NCI-H774 (cell line): ENCODE measurements at regions not wholly inside any gene's neighbourhood (a gene's known extent, or its start where the extent isn't known, plus 50 kb on each side); places are given as distances from the start of the nearest gene placed in this dataset.
"Not testable (repeated sequence)": the region's sequence is repeated elsewhere in the genome, so short reads cannot be mapped to it uniquely, and the experiment has no call there.

ENCODE experiments used
- DNase-seq: peaks from one replicate; lab custom pipeline; 2025; lab: John Stamatoyannopoulos, UW

- DNase-seq, result no peak
These were observed 330.3 kb upstream of the RBMS3 start for GRCh38 chr3:28950614-28951013.

- DNase-seq, result no peak
These were observed 328.9 kb upstream of the RBMS3 start for GRCh38 chr3:28951772-28952556.

DNA sequence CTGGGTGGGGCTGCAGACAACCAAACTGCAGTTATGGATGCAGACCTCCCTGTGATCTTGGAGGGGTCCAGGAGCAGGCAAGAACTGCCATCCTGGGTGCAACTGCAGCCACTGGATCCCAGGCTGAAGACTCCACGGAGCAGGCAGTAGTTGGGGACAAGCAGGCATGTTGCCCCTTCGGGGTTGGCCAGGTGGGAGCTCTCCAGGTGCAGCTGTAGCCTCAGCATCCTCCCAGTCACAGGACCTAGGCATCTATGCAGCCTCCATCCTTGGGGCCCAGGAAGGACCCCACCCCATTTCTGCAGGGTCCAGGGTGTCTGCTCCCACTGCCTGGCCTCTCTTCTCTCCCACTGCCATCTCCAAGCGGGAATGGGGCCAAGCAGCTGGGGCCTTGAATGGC is 322.2 kb upstream of the RBMS3 start:
- DNase-seq, result no peak

GRCh38 chr3:28971156-28971555 is 309.7 kb upstream of the RBMS3 start:
- no peak for DNase-seq

DNA sequence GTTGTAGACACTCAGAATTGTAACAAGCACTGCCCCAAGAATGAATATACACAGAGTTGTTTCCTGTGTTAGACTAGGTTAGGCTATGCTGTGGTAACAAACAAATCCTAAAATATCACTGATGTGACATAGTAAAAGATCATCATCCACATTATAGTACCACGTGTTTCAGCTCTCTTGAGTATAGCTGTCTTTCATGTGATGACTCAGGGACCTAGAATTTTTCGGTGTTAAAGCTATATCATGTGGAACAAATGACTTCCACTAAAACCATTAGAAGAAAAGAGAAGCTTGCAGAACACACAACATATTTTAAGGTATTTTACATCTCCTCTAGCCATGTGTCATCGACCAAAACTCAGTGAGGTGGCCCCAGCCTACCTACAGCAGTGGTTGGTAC is 307.9 kb upstream of the RBMS3 start:
- DNase-seq, result no peak

DNA sequence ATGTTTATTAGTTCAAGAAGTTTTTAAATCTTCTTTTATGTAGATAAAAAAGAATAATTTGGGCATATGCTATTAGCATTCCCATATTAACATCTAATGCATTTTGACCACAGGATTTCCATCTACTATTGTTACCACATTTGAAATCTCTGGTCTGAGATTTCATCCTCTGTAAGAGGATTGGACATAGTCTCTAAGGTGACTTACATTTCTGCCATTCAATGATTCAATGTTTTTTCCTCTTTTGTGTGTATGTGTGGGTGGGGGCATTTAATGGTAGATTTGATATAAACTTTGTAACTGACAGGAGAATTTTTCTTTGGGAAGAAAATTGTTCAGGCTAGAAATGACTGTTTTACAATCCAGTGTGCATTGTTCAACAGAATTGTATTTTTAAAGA is 307.3 kb upstream of the RBMS3 start:
- DNase-seq, result no peak

DNA sequence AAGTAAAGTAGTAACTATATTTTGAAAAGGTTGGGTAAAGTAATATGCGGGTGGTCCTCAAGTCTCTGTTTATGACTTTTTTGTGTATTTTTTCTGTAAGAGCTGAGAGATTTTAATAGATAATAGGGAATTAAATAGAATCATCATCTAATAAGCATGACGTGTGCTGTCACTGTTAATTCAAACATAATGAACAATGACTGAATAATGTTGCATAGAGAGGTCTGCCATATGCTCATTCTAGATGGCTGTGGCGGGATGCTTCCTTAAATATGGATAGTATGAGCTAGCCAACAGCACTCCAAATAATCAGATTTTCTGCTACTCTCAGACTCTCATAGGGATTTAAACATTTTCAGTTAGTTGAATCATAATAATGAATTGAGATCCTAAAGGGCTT is 302.8 kb upstream of the RBMS3 start:
- DNase-seq, result no peak

DNA sequence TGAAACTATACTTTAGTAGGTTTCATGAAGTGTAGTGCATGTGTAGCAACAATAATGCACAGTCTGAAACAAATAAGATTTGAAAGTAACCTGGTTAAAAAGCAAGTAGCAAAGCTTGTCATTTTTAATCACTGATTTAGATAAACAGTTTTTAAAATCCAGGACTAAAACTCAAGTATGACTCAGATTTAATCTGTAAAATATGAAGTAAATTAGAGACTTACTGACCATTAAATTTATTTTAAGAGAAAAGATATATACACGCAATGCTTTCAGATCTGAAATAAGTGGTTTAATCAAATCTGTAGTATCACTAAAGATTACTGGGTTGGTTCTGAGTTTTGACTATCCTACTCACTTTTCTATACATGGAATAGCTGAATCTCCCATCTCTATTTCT is 300.7 kb upstream of the RBMS3 start:
- DNase-seq, result no peak

- no peak for DNase-seq
These were observed 300.2 kb upstream of the RBMS3 start for GRCh38 chr3:28980631-28981030.

DNA sequence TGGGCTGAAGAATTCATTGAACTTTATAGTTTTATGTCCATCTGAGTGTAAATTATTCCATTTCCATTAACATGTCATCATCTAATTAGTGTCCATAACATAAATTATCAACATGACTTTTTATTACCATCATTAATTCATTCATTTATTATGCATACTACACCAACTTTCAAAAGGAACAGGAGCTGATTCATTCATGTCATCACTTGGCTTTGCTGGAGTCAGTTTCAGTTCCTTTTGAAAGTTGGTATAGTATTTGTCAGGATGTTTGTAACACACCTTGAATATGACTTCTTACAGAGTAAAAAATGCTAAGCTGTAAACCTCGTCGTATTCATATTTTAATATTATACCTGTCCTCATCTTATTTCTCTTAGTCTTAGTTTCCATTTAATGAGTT is 298.0 kb upstream of the RBMS3 start:
- DNase-seq, result no peak

GRCh38 chr3:28986922-28987321 is 293.9 kb upstream of the RBMS3 start:
- DNase-seq, result no peak

DNA sequence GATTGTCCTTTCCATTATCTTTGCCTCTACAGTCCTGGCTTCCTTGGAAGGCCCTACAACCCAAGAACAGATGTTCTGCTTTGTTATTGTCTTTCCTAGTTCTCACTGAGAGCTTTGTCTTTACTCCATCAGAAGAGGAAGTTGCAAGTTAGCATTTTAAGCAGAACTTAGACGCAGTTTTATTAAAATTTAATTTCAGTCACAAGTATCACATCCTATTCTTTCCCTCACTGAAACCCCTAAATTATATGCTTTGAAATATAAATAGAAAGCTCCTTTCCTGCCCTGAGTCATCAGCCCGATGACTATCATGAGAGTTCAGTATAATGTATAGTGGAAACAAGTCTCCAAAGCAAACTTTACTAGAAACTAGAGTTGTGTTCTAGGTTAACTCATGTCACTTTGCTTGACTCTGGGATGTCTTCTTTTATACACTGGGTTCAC is 291.2 kb upstream of the RBMS3 start:
- no peak for DNase-seq

DNA sequence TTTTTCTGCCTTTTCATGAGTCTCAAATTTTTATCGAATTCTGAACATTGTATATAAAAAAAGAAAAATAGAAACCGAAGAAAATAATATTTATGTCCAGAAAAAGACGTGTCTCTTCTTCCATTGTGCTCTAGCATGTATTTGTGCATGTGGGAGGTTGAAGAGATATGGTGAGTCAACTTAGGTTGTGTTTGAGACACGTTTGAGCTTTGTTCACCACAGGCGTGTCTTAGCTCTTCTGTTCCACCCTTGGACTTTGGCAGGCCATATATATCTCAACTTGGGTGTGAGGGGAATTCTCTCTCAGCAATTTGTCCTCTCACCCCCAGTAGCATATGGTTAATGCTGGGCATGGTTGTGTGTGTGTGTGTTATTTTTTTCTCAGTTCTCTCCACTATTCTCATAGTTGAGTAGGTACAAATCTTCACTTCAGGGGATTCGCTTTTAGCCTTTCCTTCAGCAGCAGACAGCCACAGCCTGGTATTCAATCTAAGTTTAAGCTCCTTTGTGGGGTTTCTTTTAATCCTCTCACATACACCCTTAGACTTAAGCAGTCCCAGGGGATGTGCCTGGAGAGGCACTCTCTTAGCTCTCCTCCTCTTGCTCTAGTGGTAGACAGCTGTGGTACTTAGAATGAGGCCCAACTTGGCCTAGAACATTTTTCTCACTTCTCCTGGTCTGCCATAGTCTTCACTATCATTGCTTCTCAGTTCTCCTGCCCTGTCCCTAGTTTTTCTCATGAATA is 286.5 kb upstream of the RBMS3 start:
- no peak for DNase-seq

- DNase-seq, result no peak
These were observed 275.8 kb upstream of the RBMS3 start for GRCh38 chr3:29004885-29005599.

GRCh38 chr3:29005862-29006261 is 275.0 kb upstream of the RBMS3 start:
- no peak for DNase-seq

DNA sequence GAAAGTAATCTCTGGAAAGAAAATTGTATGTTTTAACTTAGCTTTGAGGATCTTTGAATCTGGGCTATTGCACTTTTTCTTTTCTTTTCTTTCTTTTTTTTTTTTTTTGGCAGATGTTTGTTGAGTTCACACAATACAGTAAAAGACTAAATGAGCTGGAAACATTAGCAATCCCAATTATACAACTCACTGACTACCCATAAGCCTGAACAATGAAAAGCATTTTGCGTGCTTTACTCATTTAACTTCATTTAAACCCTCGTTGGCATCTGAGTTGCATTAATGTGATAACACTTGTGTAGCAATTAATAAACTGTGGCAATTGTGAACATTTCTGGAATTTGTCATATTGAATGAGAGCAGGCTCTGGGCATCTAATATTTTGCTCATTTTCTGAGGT is 269.4 kb upstream of the RBMS3 start:
- DNase-seq, result no peak

DNA sequence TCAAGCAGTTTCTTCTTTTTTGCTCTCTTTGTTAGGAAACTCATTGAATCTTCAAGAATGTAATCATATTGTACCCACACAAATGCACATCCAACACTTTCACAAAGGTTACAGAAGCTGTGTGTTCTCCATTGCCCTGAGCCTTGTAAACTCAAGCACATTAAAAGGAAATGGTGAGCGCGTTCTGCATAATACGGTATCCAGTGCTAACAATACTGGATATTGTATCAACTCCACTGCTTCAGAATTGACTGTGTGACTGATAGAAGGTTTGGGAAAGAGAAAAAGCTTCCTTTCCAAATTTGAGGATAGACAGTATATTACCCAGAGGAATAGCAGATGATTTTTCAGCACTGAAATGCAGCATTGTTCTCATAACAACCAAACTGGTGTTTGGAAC is 268.9 kb upstream of the RBMS3 start:
- no peak for DNase-seq

- no peak for DNase-seq
These were observed 257.9 kb upstream of the RBMS3 start for GRCh38 chr3:29022976-29023375.

DNA sequence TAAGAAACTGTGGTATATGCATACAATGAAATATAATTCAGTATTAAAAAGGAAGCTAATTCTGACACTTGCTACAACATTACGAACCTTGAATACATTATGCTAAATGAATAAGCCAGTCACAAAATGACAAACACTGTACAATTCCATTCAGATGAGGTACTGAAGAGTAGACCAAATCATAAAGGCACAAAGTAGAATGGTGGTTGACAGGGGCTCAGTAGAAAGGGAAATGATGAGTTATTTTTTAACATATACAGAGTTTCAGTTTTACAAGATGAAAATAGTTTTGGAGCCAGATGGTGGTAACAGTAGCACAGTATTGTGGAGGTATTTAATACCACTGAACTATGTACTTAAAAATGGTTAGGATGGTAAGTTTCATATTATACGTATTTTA is 254.6 kb upstream of the RBMS3 start:
- DNase-seq, result no peak

GRCh38 chr3:29026959-29027358 is 253.9 kb upstream of the RBMS3 start:
- no peak for DNase-seq

- DNase-seq, result not testable (repeated sequence)
These were observed 249.7 kb upstream of the RBMS3 start for GRCh38 chr3:29031175-29031574.

- DNase-seq, result no peak
These were observed 247.4 kb upstream of the RBMS3 start for GRCh38 chr3:29033511-29033910.

DNA sequence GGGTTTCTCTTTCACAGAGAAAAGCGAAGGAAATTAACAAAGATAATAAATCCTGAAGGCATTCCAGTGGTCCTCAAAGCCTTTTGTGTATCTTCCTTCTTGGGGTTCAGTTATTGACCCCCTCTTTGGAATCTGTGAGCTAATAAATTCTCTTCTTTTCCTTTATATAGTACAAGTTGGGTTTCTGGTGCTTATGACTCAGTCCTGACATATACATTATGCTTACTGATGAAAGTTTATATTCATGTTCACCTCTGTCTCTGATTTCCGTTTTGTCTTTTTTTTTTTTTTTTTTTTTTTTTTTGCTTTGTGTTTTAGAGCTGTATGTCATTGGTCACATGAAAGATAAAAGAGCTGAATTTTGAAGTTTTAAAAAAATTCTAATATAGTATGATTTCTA is 230.7 kb upstream of the RBMS3 start:
- no peak for DNase-seq
